OCI-LY3 (cell line): ENCODE measurements at regions not wholly inside any gene's neighbourhood (a gene's known extent, or its start where the extent isn't known, plus 50 kb on each side); places are given as distances from the start of the nearest gene placed in this dataset.
"Not testable (repeated sequence)": the region's sequence is repeated elsewhere in the genome, so short reads cannot be mapped to it uniquely, and the experiment has no call there.

ENCODE experiments used
- EZH2phosphoT487 ChIP-seq: fragments of 200-600 bp; shearing (Covaris generic); IDR thresholded peaks from 2 replicates; pipeline ENCODE4 v1.6.1; 2018; ENCODE audit warnings: antibody characterized with exemption, mixed run types, low read depth
- TF ChIP-seq, protein P1 (sequence below): fragments of 200-600, 300-600 bp; sonication (generic); IDR thresholded peaks from 2 replicates; pipeline ENCODE4 v1.5.1; 2014; ENCODE audit warnings: antibody characterized with exemption, low read length, low read depth

DNA sequence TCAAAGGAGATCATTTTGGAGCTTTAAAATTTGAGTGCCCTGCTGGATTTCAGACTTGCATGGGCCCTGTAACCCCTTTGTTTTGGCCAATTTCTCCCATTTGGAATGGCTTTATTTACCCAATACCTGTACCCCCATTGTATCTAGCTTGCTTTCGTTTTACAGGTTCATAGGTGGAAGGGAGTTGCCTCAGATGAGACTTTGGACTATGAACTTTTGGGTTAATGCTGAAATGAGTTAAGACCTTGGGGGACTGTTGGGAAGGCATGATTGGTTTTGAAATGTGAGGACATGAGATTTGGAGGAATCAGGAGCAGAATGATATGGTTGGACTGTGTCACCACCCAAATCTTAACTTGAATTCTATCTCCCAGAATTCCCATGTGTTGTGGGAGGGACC lies 250.6 kb downstream of the MFSD1 start:
- TF ChIP-seq, protein P1, sequence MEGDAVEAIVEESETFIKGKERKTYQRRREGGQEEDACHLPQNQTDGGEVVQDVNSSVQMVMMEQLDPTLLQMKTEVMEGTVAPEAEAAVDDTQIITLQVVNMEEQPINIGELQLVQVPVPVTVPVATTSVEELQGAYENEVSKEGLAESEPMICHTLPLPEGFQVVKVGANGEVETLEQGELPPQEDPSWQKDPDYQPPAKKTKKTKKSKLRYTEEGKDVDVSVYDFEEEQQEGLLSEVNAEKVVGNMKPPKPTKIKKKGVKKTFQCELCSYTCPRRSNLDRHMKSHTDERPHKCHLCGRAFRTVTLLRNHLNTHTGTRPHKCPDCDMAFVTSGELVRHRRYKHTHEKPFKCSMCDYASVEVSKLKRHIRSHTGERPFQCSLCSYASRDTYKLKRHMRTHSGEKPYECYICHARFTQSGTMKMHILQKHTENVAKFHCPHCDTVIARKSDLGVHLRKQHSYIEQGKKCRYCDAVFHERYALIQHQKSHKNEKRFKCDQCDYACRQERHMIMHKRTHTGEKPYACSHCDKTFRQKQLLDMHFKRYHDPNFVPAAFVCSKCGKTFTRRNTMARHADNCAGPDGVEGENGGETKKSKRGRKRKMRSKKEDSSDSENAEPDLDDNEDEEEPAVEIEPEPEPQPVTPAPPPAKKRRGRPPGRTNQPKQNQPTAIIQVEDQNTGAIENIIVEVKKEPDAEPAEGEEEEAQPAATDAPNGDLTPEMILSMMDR: not testable (repeated sequence)
- TF ChIP-seq EZH2phosphoT487: not testable (repeated sequence)
